ENCODE measurements at regions not wholly inside any gene's neighbourhood (a gene's known extent, or its start where the extent isn't known, plus 50 kb on each side); places are given as distances from the start of the nearest gene placed in this dataset.

- TF ChIP-seq EP300 (IDR thresholded peaks at IDR 0.05), result no peak
- no peak for TF ChIP-seq PBX3 (IDR thresholded peaks at IDR 0.05)
- no peak for TF ChIP-seq POLR2A (IDR thresholded peaks at IDR 0.05; ENCODE audit: low read length)
- TF ChIP-seq CTCF (IDR thresholded peaks at IDR 0.05), result no peak
- no peak for TF ChIP-seq MAX (IDR thresholded peaks at IDR 0.05)
- no peak for TF ChIP-seq E2F6 (IDR thresholded peaks at IDR 0.05; ENCODE audit: borderline replicate concordance, low read depth)
- TF ChIP-seq RAD21 (conservative IDR thresholded peaks at IDR 0.05 in 1 of 2, IDR thresholded peaks at IDR 0.05 in 1 of 2), result no peak
- no peak for TF ChIP-seq EHMT2 (IDR thresholded peaks at IDR 0.05; ENCODE audit: low read depth)
- TF ChIP-seq RARB (CRISPR knock-in tag; IDR thresholded peaks at IDR 0.05), result no peak
- TF ChIP-seq POLR2AphosphoS2 (conservative IDR thresholded peaks at IDR 0.05; ENCODE audit: low read length), result no peak
- TF ChIP-seq JUNB (IDR thresholded peaks at IDR 0.05), result no peak
Observed at GRCh38 chr5:4941161-4941560, 199.0 kb upstream of the ADAMTS16 start.
